ENCODE measurements at regions not wholly inside any gene's neighbourhood (a gene's known extent, or its start where the extent isn't known, plus 50 kb on each side); places are given as distances from the start of the nearest gene placed in this dataset.

GRCh38 chr10:108597657-108598319 is 1325.5 kb downstream of the XPNPEP1 start:
- H3K4me3 Mint-ChIP-seq, result no peak overlapping the region

More at GRCh38 chr10:108597657-108598319, 1325.5 kb downstream of the XPNPEP1 start:
- Histone ChIP-seq H3K4me2 (ENCODE audit: insufficient read depth, insufficient read length, low read length) (no peak overlapping the region), H2BK15ac (ENCODE audit: low read depth, low read length) (no peak overlapping the region), H4K5ac (ENCODE audit: insufficient read length, low read depth, low read length) (no peak overlapping the region), H2BK12ac (ENCODE audit: insufficient read length, low read depth, low read length) (no peak overlapping the region), H2AFZ (ENCODE audit: low read length) (no peak overlapping the region), H3K79me2 (ENCODE audit: insufficient read depth, low read length) (no peaks in the 10 kb centered on the region), H2BK5ac (ENCODE audit: insufficient read length, low read length) (no peak overlapping the region), H3K4me1 (ENCODE audit: insufficient read depth, low read length) (peaks cover 6% of the 10 kb centered on the region), H3K9ac (ENCODE audit: extremely low read depth, insufficient read length, low read length) (no peak overlapping the region), H3K27ac (ENCODE audit: insufficient read length, low read depth, low read length) (no peak overlapping the region), H2BK20ac (ENCODE audit: low read depth, low read length, poor library complexity, severe bottlenecking) (no peak overlapping the region), H3K56ac (ENCODE audit: insufficient read length, low read depth, low read length) (no peak overlapping the region), H3K79me1 (ENCODE audit: insufficient read depth, low read depth, low read length, poor library complexity, severe bottlenecking) (no peaks in the 10 kb centered on the region), H3K14ac (ENCODE audit: insufficient read depth, low read length) (no peak overlapping the region), H3T11ph (ENCODE audit: low read length) (no peak overlapping the region), H4K8ac (replicated peaks; ENCODE audit: insufficient read length, low read depth, low read length) (no peak overlapping the region), H3K23ac (ENCODE audit: insufficient read length, low read depth, low read length) (no peak overlapping the region), H2BK120ac (ENCODE audit: low read depth, low read length, poor library complexity, severe bottlenecking) (no peak overlapping the region), H4K91ac (ENCODE audit: insufficient read length, low read depth, low read length) (no peak overlapping the region), H3K4ac (ENCODE audit: low read depth, low read length) (no peak overlapping the region), H3K27me3 (ENCODE audit: insufficient read depth, low read length) (peaks cover 56% of the 10 kb centered on the region), H3K18ac (ENCODE audit: insufficient read length, low read depth, low read length) (no peak overlapping the region), H2AK5ac (ENCODE audit: insufficient read length, low read length) (no peak overlapping the region), H3K23me2 (ENCODE audit: insufficient read length, low read depth, low read length, poor library complexity, severe bottlenecking) (no peaks in the 10 kb centered on the region), H4K20me1 (ENCODE audit: control insufficient read depth, insufficient read depth, insufficient read length) (no peaks in the 10 kb centered on the region), H3K9me3 (ENCODE audit: control insufficient read depth, low read depth, low read length) (no peaks in the 10 kb centered on the region)
- peaks cover 72% of the 10 kb centered on the region for H3K27me3 Mint-ChIP-seq (ENCODE audit: low read depth)
- peaks cover 0 to 3% (median 3%) of the 10 kb centered on the region in 3 experiments; a peak in 2 of 7 replicates for H3K36me3 Mint-ChIP-seq (ENCODE audit: insufficient read depth in 1 of 3, low read depth in 3 of 3)
- no CpG with 5 or more reads among the region's 2 CpGs for WGBS (ENCODE audit: extremely low coverage, insufficient read length, low lambda C conversion rate)
- H3K9me3 Mint-ChIP-seq, result peaks cover 0 to 5% of the 10 kb centered on the region in 2 experiments; a peak in 2 of 5 replicates
- peak overlapping the region in 2 of 3 experiments; percentile 1 to 3; a peak in 2 of 7 replicates for H3K27ac Mint-ChIP-seq
- DNase-seq, result peak; percentile 28
- peaks cover 41 to 49% of the 10 kb centered on the region in 2 experiments for H3K4me1 Mint-ChIP-seq
- TF ChIP-seq CTCF (conservative IDR thresholded peaks at IDR 0.05), result no peak

Measured in H9 (cell line).